SU-DHL-6 (cell line): ENCODE measurements at regions not wholly inside any gene's neighbourhood (a gene's known extent, or its start where the extent isn't known, plus 50 kb on each side); places are given as distances from the start of the nearest gene placed in this dataset.

Experiments used
- H2AFZ ChIP-seq: fragments of 200-600 bp; sonication (generic); 2 replicates; pipeline ENCODE4 v1.6.1; 2014; ENCODE audit warnings: low read depth, mild to moderate bottlenecking, moderate library complexity, mixed read lengths, antibody characterized with exemption, low read length; ENCODE audit not compliant: severe bottlenecking
- H3F3A ChIP-seq: fragments of 200-600 bp; shearing (Covaris generic); 2 replicates; pipeline ENCODE4 v1.6.0; 2016; ENCODE audit warnings: antibody characterized with exemption, mild to moderate bottlenecking; ENCODE audit not compliant: insufficient read depth
- H3K27ac ChIP-seq: fragments of 200-600 bp; sonication (generic); 2 replicates; pipeline ENCODE4 v1.5.1; 2016; ENCODE audit warnings: low read depth, mild to moderate bottlenecking, low read length, moderate library complexity, mixed read lengths
- H3K27me3 ChIP-seq: fragments of 200-600 bp; sonication (generic), shearing (Covaris generic); 2 replicates; pipeline ENCODE4 v1.6.0; 2014; ENCODE audit warnings: mild to moderate bottlenecking, low read length
- H3K36me3 ChIP-seq: fragments of 200-600 bp; sonication (generic); 2 replicates; pipeline ENCODE4 v1.6.1; 2014; ENCODE audit warnings: mild to moderate bottlenecking, low read length, mixed read lengths
- H3K4me2 ChIP-seq: fragments of 300-600, 200-600 bp; shearing (Covaris generic), sonication (generic); 2 replicates; pipeline ENCODE4 v1.6.0; 2014; ENCODE audit warnings: low read length, low read depth, mild to moderate bottlenecking; ENCODE audit not compliant: poor library complexity, severe bottlenecking
- H3K4me3 ChIP-seq: fragments of 200-600 bp; sonication (generic); 2 replicates; pipeline ENCODE4 v1.5.1; 2014; ENCODE audit warnings: antibody characterized with exemption, low read length, mild to moderate bottlenecking, mixed read lengths; ENCODE audit not compliant: insufficient read depth, poor library complexity, severe bottlenecking
- H3K79me2 ChIP-seq: fragments of 200-600 bp; sonication (generic); 2 replicates; pipeline ENCODE4 v1.6.1; 2014; ENCODE audit warnings: mild to moderate bottlenecking, low read length, moderate library complexity; ENCODE audit not compliant: insufficient read depth
- H3K9ac ChIP-seq: fragments of 200-600 bp; sonication (generic); 2 replicates; pipeline ENCODE4 v1.7.0; 2014; ENCODE audit warnings: mild to moderate bottlenecking, low read length
- H3K9me2 ChIP-seq: fragments of 200-600 bp; sonication (generic); replicated peaks from 2 replicates; pipeline ENCODE4 v1.6.1; 2014; ENCODE audit warnings: low read length; ENCODE audit not compliant: insufficient read depth
- H3K9me3 ChIP-seq: fragments of 200-600 bp; sonication (generic); 2 replicates; pipeline ENCODE4 v1.6.1; 2014; ENCODE audit warnings: low read length, mixed read lengths; ENCODE audit not compliant: insufficient read depth
- H4K20me1 ChIP-seq: fragments of 200-600 bp; sonication (generic); 2 replicates; pipeline ENCODE4 v1.6.1; 2014; ENCODE audit warnings: low read depth, mild to moderate bottlenecking, antibody characterized with exemption, low read length, moderate library complexity, mixed read lengths
- EZH2phosphoT487 ChIP-seq: fragments of 200-600 bp; sonication (generic), shearing (Covaris generic); conservative IDR thresholded peaks from 2 replicates; pipeline ENCODE4 v1.6.1; 2018; ENCODE audit warnings: mild to moderate bottlenecking, antibody characterized with exemption, low read length, moderate library complexity, mixed read lengths
- TF ChIP-seq, protein P1 (sequence below): fragments of 200-600 bp; sonication (generic); IDR thresholded peaks from one replicate; pipeline ENCODE4 v1.5.1; 2017; ENCODE audit warnings: antibody characterized with exemption, mild to moderate bottlenecking, low read length, moderate library complexity; ENCODE audit not compliant: insufficient read depth, poor library complexity, severe bottlenecking

DNA sequence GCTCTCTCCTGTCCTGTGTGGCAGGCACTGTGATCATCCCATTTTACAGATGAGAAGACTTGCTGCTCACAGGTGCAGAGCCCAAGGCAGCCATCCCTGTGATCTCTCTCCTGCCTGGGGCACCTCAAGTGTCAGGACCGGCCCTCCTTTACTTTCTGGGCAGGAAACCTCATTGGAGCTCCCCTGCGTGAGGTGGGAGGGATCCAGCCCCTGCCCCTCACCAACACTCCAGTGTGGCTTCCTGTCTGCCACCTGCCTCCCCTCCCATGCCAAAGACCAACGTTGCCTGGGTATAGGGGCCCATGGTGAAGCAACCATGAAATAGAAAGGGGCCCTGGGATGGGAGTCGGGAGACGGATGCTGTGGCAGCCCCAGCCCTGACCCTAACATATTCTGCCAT, 91.2 kb upstream of the MYL10 start:
- H3K79me2 ChIP-seq: no peaks in the 10 kb centered on the region
- H3F3A ChIP-seq: no peaks in the 10 kb centered on the region
- H2AFZ ChIP-seq: no peak overlapping the region
- no peaks in the 10 kb centered on the region for H3K9me3 ChIP-seq
- H3K27me3 ChIP-seq: no peaks in the 10 kb centered on the region
- no peaks in the 10 kb centered on the region for H3K36me3 ChIP-seq
- H3K9ac ChIP-seq: no peak overlapping the region
- H3K9me2 ChIP-seq: no peaks in the 10 kb centered on the region
- no peak overlapping the region for H3K27ac ChIP-seq
- H3K4me3 ChIP-seq: no peak overlapping the region
- no peaks in the 10 kb centered on the region for H4K20me1 ChIP-seq
- no peak for TF ChIP-seq EZH2phosphoT487
- TF ChIP-seq, protein P1, sequence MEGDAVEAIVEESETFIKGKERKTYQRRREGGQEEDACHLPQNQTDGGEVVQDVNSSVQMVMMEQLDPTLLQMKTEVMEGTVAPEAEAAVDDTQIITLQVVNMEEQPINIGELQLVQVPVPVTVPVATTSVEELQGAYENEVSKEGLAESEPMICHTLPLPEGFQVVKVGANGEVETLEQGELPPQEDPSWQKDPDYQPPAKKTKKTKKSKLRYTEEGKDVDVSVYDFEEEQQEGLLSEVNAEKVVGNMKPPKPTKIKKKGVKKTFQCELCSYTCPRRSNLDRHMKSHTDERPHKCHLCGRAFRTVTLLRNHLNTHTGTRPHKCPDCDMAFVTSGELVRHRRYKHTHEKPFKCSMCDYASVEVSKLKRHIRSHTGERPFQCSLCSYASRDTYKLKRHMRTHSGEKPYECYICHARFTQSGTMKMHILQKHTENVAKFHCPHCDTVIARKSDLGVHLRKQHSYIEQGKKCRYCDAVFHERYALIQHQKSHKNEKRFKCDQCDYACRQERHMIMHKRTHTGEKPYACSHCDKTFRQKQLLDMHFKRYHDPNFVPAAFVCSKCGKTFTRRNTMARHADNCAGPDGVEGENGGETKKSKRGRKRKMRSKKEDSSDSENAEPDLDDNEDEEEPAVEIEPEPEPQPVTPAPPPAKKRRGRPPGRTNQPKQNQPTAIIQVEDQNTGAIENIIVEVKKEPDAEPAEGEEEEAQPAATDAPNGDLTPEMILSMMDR: no peak
- H3K4me2 ChIP-seq: no peak overlapping the region

DNA sequence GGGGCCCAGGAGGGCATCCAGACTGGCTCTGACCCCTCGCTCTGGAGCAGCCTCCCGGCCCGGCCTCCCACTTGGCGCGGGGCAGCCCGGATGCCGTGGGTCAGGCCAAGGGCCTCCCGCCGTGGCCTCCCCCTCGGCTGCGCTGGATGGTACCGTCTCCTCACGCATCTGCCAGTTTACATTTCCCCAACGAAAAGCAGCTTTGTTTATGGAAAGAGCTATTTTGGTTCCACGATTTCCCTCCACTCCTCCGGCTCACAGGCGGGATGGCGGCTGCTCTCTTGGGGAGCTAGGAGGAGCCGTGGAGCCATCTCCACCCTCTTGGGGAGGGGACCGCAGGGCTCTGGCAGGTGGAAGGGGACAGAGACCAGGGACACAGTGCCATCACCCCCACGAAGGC, 93.2 kb upstream of the MYL10 start:
- H3K4me3 ChIP-seq: no peak overlapping the region
- H3K9ac ChIP-seq: no peak overlapping the region
- H3K36me3 ChIP-seq: no peaks in the 10 kb centered on the region
- no peaks in the 10 kb centered on the region for H3F3A ChIP-seq
- H3K4me2 ChIP-seq: no peak overlapping the region
- H3K79me2 ChIP-seq: no peaks in the 10 kb centered on the region
- H4K20me1 ChIP-seq: no peaks in the 10 kb centered on the region
- no peak overlapping the region for H3K27ac ChIP-seq
- no peaks in the 10 kb centered on the region for H3K9me2 ChIP-seq
- no peaks in the 10 kb centered on the region for H3K9me3 ChIP-seq
- H3K27me3 ChIP-seq: no peaks in the 10 kb centered on the region
- no peak overlapping the region for H2AFZ ChIP-seq
- no peak for TF ChIP-seq EZH2phosphoT487
- TF ChIP-seq, protein P1: no peak

DNA sequence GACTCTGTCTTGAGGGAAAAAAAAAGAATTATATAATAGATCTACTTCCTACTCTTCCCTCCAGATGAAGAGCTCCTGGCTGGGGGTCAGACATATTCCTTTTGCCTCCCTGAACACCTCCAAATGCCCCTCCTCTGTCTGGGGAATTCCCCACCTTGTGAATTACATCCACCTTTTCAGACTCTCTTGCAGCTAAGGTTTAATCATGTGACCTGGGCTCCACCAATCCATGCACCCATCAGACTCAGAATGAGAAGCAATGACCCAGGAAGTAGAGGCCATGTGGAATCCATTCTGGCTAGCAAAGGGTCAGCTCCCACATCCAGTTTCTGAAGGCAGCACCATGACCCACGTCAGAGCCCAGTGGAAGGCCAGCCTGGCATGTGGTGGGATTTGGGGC, 93.6 kb upstream of the CUX1 start:
- H3K27me3 ChIP-seq: no peaks in the 10 kb centered on the region
- TF ChIP-seq, protein P1: no peak
- no peak for TF ChIP-seq EZH2phosphoT487

More for the DNA sequence above, 93.6 kb upstream of the CUX1 start:
- Histone ChIP-seq H3K79me2 (no peaks in the 10 kb centered on the region), H4K20me1 (no peaks in the 10 kb centered on the region), H3K9me3 (no peaks in the 10 kb centered on the region), H3F3A (no peaks in the 10 kb centered on the region), H3K9ac (no peak overlapping the region), H3K9me2 (no peaks in the 10 kb centered on the region), H3K36me3 (no peaks in the 10 kb centered on the region), H3K4me3 (no peak overlapping the region), H3K27ac (no peak overlapping the region), H3K4me2 (no peak overlapping the region), H2AFZ (no peak overlapping the region)
